ENCODE measurements at regions not wholly inside any gene's neighbourhood (a gene's known extent, or its start where the extent isn't known, plus 50 kb on each side); places are given as distances from the start of the nearest gene placed in this dataset.
A peak's percentile ranks its signal among the peaks of the same experiment; 100 is the strongest.
"Not testable (repeated sequence)": the region's sequence is repeated elsewhere in the genome, so short reads cannot be mapped to it uniquely, and the experiment has no call there.

DNA sequence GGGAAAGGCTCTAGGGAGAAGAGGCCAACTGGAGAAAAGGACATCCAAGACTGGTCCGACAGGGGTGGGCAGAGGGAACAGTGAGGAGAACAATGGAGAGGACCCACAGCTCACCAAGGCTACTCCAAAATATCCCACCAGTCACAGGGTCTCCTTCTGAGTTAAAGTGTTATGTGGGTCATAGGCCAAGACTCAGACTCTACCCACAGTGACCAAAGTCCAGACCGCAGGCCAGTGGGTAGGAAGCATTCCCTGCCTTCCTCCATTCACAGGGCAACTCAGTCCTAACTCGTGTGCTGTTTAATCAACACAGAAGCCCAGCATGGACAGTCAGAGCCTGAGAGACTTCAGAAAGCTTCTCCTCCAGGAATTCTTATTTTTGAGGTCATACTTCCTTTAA, 260.6 kb downstream of the SMAD2 start:
- no peak for DNase-seq

DNA sequence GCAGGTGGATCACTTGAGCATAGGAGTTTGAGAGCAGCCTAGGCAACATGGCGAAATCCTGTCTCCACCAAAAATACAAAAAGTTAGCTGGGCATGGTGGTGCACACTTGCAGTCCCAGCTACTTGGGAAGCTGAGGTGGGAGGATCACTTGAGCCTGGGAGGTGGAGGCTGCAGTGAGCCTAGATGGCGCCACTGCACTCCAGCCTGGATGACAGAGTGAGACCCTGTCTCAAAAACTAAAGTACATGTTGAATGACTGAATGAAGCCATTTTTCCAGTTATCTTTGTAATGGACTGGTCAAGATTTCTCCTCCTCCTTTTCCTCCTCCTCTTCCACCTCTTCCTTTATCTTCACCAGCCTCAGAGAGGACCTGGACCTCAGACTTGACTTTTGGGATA, 272.0 kb downstream of the SMAD2 start:
- no peak for DNase-seq

DNA sequence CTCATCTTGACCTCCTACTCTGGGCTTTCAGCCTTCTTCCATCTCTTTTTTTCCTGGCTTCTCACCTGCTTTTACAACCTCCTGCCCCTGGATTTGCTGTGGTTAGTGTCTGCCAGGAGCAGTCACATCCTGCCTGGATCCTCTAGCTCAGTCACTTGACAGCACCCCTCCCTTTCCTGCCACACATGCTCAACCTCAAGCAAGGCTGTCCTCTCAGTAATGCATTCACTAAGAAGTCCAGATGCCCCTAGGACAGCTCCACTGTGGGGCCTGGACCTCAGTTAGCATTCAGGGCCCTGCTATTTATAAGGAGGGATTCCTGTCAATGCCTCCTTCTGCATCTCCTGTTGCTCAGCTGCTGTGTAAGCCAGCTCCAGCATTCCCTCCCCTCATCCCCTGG, 275.5 kb downstream of the SMAD2 start:
- no peak for DNase-seq

DNA sequence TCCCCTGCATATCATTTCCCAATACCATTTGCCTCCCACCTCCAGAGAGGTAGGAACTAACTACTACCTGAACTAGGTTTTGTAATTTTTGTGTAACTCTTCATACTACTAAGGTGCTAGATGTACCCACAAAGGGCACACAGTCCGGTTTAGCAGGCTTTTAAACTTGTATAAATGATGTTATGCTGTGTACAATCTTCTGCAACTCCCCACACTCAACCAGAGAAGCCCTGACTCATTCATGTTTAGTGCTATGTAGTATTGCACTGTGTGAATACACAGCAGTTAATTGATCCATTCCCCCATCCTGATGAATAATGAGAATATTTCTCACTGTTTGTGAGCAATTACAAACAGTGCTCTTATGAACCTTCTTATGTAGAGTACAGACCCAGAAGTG, 285.6 kb downstream of the SMAD2 start:
- DNase-seq = no peak

DNA sequence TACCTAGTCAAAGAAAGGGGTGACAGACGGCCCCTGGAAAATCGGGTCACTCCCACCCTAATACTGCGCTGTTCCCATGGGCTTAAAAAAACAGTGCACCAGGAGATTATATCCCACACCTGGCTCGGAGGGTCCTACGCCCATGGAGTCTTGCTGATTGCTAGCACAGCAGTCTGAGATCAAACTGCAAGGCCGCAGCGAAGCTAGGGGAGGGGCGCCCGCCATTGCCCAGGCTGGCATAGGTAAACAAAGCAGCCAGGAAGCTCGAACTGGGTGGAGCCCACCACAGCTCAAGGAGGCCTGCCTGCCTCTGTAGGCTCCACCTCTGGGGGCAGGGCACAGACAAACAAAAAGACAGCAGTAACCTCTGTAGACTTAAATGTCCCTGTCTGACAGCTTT, 292.9 kb downstream of the SMAD2 start:
- DNase-seq = not testable (repeated sequence)

DNA sequence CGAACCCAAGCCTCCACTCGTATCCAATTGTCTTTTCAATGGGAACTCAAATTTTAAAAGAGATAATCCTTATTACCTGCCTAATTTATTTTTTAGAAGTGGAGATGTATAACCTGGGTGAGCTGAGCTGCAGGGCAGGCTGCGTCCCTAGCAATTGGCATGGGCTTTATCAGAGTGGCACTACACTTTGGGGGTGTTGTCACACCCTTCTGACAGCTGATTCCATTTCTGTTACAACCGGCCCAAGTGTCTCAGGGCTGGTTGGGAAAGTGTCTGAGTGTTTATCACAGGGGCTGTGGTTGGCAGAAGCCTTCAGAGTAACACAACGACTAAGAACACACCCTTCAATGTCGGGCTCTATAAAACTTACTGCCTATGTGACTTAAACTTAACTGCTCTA, 295.0 kb downstream of the SMAD2 start:
- no peak for DNase-seq

DNA sequence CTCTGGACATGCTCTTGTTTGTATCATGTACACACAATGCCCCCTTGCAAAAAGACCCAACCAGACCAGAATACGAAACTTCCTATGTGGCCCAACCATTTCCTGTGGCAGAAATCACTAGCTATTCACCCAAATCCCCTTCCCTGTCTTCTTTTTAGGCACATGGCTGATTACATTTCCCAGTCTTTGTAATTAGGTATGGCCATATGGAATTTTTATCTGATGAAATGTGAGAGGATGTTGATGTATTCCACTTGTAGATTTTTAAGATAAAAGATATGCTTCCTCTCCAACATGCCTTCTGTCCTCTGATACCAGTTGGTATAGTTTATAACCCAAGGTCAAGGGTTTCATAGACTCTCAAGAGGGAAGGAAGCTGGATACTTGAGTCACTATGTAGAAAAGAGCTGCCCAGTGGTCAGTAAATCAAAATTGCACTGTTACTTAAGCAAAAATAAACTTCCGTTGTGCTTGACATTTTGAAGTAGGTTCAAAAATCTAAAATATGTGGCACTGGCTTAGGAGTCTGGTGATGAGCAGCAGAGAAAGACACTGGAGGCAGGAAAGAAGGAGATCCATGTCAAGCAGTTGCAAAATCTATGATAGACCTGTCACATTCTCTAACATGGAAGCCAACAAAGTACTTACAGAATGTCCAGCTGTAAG, 297.4 kb downstream of the SMAD2 start:
- no peak for DNase-seq

DNA sequence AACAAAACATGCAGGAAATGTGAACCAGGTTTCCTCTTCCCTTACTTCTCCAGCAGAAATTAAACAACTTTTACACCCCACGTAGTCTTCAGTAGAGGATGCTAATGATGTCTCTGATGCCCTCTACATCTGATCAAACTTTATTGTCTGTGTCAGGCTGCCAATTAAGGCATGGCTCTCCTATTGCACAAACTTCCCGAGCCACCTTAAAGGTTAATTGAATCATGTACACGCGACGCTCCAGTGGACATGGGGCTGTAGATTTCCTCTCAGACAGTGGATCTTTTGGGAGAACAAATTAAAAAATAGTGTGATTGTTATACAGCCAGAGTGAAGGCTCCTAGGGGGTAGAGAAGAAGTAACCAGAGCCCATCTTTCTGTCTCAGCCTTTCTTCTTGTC, 301.6 kb downstream of the SMAD2 start:
- DNase-seq = no peak

DNA sequence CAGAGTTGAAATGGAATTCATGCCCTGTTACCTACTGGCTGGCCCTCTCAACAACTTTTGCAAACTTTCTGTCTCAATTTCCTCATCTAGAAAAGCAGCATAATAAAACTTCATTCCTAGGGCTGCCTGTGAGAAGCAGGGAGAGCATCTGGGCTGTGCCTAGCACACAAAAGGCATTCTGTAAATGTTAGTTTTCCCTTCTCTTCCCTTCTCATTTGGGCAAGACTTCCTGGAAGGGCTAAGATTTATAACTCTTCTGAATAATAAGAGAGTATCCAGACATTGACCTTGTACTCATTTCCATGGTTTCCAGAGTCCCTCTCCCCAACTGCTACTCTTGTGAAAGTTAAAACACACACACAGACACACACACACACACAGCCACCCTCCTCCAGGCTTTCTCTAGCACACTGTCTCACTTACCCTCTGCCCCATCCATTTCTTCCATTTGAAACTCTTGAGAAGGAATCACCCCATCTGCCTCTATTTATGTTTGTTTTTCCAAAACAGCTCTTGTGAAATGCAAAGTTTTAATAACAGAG, 302.1 kb downstream of the SMAD2 start:
- no peak for DNase-seq

DNA sequence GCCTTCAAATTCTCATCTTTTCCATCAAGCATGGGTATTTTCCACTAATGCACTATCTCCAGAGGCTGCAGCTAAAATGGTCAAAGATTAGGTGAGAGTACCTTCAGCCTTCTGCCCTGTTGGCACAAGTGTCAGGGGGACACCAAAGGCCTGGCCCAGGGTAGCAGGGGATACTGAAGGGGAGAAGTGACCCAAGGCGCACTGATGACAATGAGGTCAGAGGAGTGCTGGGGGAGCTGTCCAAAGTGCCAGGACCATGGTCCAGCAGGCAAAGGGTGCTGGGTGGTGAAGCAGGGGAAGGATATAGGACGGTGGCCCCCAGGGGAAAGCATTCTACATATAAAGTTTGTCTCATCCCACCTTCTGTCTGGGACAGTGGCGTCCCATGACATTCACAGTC, 303.4 kb downstream of the SMAD2 start:
- no peak for DNase-seq

DNA sequence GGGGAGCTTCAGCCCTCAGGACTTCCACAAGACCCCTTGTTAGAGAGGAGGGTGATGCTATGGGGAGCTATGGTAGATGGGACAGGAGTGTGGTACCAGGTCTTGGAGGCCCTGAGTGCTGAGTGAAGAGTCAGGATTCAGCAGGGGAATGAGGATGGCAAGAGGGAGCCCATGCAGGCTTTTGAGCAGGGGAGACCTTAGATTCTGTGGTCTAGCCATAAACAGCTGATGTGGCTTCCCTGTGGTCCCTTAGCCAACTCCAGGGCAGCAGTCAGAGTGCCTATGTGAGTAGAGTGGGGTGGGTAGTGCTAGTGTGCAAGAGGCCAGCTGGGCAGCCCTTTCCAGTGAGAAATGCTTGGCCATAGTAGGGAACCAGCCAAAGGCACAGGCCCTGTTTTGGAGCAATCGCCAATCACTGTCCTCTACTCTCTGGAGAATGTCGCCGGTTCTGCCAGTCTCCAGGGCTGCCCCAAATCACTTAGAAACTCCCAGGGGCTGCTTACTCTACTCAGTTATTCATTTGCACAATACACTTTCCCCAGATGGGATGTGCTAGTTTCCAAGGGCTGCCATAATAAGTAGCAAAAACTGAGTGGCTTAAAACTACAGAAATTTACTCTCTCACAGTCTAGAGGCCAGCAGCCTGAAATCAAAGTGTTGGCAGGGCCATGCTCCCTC, 310.5 kb downstream of the SMAD2 start:
- DNase-seq = no peak

DNA sequence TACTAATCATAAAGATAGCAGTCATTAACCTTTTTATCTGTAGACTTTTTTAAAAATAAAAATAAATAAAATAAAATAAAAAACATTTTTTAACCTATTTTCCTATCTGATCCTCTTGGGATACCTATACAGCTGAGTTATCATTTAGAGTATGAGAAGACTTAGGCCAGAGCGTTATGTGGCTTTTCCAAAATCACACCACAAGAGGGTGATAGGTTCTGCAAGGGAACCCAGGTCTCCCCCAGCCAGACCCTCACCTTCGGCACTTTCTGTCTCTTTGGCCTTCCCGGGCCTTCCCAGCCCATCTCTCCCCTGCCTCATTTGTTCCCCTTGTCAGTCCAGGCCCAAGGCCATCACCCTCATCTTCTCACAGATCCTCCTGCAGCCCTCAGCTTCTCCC, 311.7 kb downstream of the SMAD2 start:
- DNase-seq = no peak

DNA sequence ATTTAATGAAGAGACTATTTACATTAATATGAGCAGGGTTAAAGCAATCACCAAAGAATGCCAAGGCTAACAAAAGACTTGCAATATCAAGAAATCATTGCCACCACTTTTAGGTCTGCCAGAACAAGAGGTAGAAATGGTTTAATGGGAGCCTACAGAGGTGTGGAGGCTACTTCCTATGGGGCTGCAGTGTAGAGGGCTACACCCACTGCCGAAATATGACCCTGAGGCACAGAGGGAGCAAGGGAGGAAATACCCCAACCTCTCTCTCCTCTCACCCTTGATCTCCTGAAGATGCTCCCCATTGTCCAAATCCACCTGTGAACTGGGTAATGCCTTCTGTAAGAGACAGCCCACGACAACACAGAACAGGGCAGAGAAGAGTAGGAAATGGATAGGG, 315.4 kb downstream of the SMAD2 start:
- no peak for DNase-seq

DNA sequence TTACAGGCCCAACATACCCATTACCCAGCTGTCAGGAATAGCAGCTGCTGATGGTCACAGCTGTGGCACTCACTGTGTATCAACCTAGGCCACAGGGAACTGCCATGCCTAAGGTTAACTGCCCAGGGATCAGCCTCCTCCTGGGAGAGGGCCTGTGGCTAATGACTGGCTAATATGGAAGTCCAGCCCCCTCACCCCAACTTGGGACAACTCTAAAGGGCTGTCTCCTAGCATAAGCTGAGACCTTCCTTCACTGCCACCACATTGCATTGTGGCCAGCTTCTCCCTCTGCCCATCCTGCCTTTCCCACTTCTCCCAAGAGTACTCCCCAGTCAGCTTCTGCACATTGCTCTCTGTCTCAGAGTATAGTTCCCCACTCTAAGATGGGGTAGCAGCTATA, 316.5 kb downstream of the SMAD2 start:
- no peak for DNase-seq

DNA sequence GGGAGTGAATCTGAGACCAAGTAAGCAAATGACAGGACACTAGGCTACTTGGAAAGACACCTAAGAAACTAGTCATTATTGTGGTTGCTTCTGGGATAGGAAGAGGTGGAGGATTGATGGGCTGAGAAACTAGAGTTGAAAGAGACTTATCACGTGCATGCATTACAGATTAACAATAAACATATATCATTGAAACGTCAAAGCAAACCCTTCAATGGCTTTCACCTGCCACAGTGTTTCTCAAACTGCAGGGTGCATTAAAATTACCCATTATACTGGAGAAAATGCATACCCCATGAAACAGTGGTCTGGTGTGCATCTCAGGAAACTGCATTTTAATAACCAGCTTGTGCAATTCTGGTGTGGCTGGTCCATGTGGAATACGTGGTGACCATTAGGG, 318.8 kb downstream of the SMAD2 start:
- no peak for DNase-seq

DNA sequence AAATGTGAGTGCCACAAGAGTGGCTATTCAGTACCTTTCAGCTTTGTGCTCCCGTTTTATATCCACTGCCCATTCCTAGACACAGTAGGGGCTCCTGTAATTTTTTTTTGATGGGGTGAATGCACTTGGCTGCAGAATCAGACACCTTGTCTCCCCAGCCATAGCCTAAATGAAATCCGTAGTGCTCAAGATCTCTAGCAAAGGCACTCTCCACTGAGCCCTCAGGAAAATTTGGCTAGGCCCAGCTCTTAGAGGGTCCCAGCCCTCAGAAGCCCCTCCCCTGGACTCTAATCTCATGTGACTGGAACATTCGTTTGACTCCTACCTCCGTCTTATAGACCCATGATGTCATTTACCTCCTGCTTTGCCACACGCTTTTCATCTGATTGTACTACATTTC, 323.9 kb downstream of the SMAD2 start:
- no peak for DNase-seq

DNA sequence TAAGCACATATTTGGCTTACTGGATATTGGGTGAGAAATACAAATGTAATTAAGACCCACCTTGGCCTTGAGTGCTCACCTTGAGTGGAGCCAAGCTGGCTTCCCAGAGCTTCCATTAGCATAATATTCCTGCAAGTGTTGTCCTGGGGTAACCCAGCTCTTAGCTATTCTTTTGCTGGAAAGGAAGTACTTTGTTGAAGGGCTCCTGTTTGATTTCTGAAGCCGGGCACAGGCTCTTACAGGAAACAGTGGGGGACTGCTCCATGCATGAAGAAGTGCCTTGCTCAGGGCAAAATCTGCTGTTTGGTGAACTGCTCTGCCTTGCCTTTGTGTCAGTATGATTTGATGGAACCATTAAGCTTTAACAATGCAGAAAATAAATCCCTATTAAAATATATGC, 325.4 kb downstream of the SMAD2 start:
- no peak for DNase-seq

DNA sequence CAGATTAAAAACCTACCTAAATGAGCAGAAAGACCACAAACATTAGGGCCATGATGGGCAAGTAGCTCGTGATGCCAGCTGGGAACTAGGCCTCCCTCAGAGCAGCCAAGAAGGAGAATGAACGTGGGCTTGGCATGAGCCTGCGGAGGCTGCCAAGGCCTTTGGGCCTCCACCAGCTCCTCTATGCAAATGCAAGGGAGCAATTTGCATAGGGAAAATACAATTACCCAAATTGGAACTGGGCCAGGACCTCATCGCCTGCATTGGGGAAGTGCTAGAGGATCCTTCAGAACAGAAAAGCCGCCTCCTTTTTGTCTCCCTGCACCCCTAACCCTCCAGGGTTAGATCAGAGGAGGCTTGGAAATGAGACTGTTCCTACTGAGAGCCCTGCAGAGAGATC, 326.4 kb downstream of the SMAD2 start:
- no peak for DNase-seq

DNA sequence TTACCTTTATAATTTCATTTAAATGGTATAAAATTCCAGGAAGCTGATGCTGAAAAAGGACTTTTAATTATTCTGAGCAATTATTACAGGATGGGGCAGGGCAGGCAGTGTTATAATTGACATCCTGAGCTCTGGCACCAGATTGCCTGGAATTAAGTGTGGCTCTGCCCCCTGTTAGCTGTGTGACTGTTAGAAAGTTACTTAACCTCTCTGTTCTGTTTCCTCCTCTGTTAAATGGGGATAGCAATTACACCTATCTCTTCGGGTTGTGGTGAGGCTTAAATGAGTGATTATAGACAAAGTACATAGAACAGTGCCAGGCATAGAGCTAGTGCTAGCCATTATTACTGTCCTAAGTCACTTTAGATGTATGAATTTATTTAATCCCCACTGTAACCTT, 327.3 kb downstream of the SMAD2 start:
- DNase-seq = no peak

DNA sequence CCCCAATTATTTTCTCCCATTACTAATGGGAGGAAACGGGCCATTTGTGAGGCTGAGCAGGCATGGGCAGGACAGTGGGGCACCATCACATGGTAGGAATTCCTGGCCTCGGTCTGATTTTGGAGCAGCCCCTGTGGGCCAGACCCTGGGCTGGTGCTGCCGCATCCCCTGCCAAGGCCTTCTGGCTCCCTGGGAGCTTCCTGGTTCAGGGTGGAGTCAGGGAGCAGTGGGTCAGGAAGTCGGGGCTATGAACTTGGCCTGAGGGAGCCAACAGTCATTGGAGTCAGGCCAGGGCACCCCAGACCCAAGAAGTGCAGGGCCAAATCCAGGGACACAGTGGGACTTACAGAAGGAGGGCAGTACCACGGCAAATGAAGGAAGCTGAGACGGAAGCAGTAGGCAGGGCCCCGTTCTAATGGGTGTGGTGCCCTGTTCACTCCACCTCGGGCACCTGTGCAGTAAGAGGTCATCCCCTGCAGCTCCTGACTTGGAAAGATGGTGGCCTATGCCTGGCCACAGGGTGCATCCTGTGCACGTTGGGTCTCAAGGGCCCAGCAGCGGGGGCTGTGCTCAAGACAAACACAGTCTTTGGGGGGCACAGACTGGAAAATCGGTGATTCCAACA, 328.1 kb downstream of the SMAD2 start:
- no peak for DNase-seq

DNA sequence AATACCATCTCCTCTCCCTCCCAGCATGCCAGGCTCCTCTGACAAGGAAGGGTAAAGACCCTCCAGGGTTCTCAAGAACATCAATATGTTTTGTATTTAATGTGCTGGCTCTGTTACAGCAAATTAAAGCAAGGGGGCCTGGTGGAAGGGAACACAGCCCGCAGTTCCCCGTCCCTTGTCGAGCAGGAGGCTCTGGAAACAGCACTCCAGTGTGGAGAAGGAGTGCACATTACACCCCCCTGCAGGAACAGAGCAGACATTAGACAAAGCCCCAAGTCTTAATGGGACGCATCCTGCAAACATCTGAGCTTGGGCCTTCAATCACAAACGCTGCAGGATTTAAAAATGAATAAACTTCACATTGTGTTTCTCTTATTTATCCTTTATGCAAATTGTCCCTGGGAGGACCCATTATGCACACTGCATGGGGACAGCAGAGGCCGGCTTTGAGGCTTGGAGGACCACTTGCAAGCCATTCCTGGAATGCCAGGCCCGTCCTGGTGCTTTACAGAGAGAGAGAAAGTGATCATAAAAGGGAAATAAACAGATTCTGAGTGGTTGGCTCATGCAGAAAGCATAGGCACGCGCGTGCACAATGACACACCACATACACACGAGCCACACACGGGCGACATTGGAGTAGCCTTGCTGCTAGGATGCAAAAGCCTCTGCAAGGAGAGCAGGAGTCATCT, 328.7 kb downstream of the SMAD2 start:
- no peak for DNase-seq

DNA sequence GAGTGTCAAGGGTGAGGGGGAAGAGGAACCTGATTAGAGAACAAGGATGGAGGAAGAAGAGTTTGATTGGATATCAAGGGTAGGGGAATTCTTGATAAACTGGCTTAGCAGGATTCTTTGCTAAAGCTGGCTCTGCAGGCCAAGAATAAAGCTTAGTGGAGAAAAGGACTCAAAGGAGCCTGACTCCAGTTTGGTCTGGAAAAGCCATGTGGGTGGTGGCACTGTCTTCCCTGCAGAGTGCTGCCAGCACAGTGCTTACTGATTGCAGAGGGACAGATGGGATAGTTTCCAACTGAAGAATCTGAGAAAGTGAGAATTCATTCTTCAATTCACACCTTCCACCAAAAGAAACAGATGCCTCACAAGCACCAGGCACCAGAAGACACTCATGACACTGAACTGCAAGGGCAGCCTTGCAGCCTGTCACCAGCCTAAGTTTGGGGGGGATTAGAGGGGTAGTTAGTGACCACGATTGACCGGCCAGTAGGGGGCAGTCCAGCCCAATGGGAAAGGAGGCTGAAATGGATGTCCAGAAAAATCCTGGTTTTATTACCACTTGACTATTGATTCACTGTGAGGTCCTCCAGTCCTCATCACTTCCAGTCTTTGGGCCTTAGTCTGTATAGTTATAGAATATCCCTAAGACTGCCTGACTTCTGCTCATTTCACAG, 334.5 kb downstream of the SMAD2 start:
- DNase-seq = peak; percentile 3

DNA sequence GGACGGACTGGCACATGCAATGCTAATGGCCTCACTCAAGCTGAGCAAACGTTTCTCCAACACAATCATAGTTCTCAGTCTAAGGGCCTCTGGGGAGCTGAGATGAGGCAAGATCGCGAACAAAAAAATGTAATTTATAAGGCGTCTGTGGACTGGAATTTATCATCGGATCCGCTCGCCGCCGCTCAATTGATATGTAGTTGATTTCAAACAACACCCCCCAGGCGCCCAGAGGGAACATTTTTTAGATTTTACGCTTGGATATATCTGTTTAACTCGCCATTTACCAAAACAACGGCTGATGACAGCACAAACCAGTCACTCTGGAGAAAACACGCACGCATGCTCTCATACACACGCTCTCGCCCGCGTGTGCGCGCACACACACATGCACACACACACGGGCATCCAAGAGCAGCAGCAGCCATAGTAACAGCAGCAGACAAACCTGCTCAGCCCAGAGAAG, 335.8 kb downstream of the SMAD2 start:
- no peak for DNase-seq
